Endothelial cell (in vitro differentiated cells): ENCODE measurements at regions not wholly inside any gene's neighbourhood (a gene's known extent, or its start where the extent isn't known, plus 50 kb on each side); places are given as distances from the start of the nearest gene placed in this dataset.

Experiments used
- DNase-seq: peaks from one replicate; pipeline ENCODE4 v3.0.0; 2021; ENCODE audit warnings: low spot score
- H3K27ac Mint-ChIP-seq: one replicate; pipeline ENCODE4 v1.8.0; 2021; ENCODE audit warnings: mixed read lengths, inconsistent platforms; ENCODE audit not compliant: unreplicated experiment
- H3K27me3 Mint-ChIP-seq: one replicate; pipeline ENCODE4 v1.8.0; 2021; ENCODE audit warnings: mild to moderate bottlenecking, moderate library complexity, mixed read lengths, inconsistent platforms; ENCODE audit not compliant: unreplicated experiment
- H3K36me3 Mint-ChIP-seq: one replicate; pipeline ENCODE4 v1.8.0; 2021; ENCODE audit warnings: mild to moderate bottlenecking, low read depth, mixed read lengths, inconsistent platforms; ENCODE audit not compliant: unreplicated experiment
- H3K4me1 Mint-ChIP-seq: one replicate; pipeline ENCODE4 v1.8.0; 2021; ENCODE audit warnings: mild to moderate bottlenecking, mixed read lengths, inconsistent platforms; ENCODE audit not compliant: unreplicated experiment
- H3K4me3 Mint-ChIP-seq: one replicate; pipeline ENCODE4 v1.8.0; 2021; ENCODE audit warnings: mild to moderate bottlenecking, mixed read lengths, inconsistent platforms; ENCODE audit not compliant: unreplicated experiment
- H3K9me3 Mint-ChIP-seq: one replicate; pipeline ENCODE4 v1.8.0; 2021; ENCODE audit warnings: mixed read lengths, inconsistent platforms; ENCODE audit not compliant: unreplicated experiment
- TF ChIP-seq, protein P1 (sequence below): fragments of 200-600 bp; sonication (generic); IDR thresholded peaks from one replicate; pipeline ENCODE4 v1.5.0; 2021; ENCODE audit warnings: antibody characterized with exemption; ENCODE audit not compliant: unreplicated experiment

DNA sequence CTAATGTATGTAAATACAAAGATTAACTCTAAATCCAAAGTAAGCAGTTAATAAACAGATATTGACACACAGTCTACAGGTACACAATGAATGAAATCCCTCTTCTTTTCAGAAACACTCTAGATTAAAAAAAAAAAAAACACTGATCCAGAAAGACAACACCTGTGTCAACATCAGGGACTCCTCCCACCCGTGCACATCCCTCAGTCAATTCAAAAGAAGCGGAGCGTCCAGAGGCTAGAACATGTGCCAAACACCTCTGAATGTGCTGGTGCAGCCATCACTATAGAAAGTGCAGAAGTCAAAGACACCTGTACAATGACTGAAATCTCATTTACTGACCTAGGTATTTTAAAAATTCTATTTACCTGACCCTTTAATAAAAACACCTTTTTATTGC, 622.6 kb upstream of the ID2 start:
- no peaks in the 10 kb centered on the region for H3K36me3 Mint-ChIP-seq
- DNase-seq: no peak
- no peaks in the 10 kb centered on the region for H3K9me3 Mint-ChIP-seq
- no peak overlapping the region for H3K27ac Mint-ChIP-seq
- TF ChIP-seq, protein P1, sequence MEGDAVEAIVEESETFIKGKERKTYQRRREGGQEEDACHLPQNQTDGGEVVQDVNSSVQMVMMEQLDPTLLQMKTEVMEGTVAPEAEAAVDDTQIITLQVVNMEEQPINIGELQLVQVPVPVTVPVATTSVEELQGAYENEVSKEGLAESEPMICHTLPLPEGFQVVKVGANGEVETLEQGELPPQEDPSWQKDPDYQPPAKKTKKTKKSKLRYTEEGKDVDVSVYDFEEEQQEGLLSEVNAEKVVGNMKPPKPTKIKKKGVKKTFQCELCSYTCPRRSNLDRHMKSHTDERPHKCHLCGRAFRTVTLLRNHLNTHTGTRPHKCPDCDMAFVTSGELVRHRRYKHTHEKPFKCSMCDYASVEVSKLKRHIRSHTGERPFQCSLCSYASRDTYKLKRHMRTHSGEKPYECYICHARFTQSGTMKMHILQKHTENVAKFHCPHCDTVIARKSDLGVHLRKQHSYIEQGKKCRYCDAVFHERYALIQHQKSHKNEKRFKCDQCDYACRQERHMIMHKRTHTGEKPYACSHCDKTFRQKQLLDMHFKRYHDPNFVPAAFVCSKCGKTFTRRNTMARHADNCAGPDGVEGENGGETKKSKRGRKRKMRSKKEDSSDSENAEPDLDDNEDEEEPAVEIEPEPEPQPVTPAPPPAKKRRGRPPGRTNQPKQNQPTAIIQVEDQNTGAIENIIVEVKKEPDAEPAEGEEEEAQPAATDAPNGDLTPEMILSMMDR: no peak
- H3K27me3 Mint-ChIP-seq: no peaks in the 10 kb centered on the region
- H3K4me1 Mint-ChIP-seq: no peaks in the 10 kb centered on the region
- H3K4me3 Mint-ChIP-seq: no peak overlapping the region

DNA sequence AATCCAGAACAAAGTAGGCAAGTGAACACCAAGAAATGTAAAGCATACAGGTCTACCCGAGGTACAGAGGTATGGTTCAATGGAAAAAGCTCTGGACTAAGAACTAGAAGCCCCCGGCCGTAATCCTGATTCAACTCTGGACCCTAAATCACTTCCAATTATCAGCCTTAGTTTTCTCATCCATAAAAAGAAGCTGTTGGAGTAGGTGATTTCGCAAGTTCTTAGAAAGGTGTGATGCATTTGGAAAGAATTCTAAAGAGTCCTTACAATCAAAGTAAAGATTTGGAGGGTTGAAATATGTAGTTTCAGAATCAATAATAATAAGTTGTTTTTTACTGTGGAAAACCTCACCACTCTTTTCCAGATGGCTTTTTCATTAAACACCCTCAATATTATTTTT, 622.1 kb upstream of the ID2 start:
- no peak overlapping the region for H3K4me3 Mint-ChIP-seq
- H3K4me1 Mint-ChIP-seq: no peaks in the 10 kb centered on the region
- H3K27ac Mint-ChIP-seq: no peak overlapping the region
- no peaks in the 10 kb centered on the region for H3K36me3 Mint-ChIP-seq
- H3K9me3 Mint-ChIP-seq: no peaks in the 10 kb centered on the region
- TF ChIP-seq, protein P1: no peak
- no peaks in the 10 kb centered on the region for H3K27me3 Mint-ChIP-seq
- DNase-seq: no peak

DNA sequence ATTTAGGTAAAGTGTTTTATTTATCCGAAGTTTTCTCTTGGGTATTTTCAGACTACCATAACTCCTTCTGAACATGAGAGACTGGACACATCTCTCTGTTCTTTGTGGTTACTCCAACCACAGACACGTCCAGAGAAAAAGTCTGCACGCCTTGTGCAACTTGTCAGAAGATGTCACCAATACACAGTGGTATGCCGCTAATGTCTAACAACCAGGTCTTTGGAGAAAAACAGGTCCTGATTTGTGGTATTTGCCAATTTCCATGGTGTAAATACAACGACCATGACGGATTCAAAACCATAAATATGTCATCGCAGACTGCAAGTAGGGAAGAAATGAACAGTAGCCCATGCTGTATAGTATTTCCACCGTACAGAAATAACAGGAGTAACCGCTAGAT, 620.6 kb upstream of the ID2 start:
- no peaks in the 10 kb centered on the region for H3K9me3 Mint-ChIP-seq
- no peaks in the 10 kb centered on the region for H3K4me1 Mint-ChIP-seq
- H3K4me3 Mint-ChIP-seq: no peak overlapping the region
- H3K27ac Mint-ChIP-seq: no peak overlapping the region
- no peak for DNase-seq
- TF ChIP-seq, protein P1: no peak
- H3K36me3 Mint-ChIP-seq: no peaks in the 10 kb centered on the region
- H3K27me3 Mint-ChIP-seq: no peaks in the 10 kb centered on the region

DNA sequence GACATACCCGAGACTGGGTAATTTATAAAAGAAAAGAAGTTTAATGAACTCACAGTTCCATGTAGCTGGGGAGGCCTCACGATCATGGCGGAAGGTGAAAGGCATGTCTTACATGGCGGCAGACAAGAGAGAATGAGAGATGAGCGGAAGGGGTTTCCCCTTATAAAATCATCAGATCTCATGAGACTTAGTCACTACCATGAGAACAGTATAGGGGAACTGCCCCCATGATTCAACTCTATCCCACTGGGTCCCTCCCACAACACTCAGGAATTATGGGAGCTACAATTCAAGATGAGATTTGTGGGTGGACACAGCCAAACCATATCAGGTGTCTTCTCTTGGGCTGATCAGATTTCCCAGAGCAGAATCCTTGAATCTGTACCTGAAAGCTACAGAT, 617.3 kb upstream of the ID2 start:
- Mint-ChIP-seq H3K9me3 (no peaks in the 10 kb centered on the region), H3K4me1 (no peaks in the 10 kb centered on the region), H3K36me3 (no peaks in the 10 kb centered on the region), H3K4me3 (no peak overlapping the region), H3K27ac (no peak overlapping the region), H3K27me3 (peaks cover 2% of the 10 kb centered on the region)
- TF ChIP-seq, protein P1: no peak
- no peak for DNase-seq

DNA sequence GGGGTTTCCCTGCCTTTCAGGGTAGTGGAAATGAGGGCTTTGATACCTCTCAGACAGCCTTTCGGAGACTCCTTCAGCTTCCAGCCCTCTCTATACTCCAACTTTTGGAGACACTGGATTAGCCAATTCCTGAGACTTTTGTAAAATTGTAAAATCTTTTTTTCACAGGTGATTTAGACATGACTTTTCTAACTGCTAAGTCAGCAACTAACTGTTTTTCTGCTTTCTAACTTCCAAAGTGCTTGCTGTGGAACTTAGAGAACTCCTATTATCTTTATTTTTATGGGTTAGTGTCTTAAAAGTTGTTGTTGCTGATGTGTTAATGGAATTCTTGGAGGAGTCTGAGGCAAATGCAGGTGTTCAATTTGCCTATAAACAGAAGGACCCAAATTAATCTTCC, 616.7 kb upstream of the ID2 start:
- H3K27me3 Mint-ChIP-seq: peaks cover 2% of the 10 kb centered on the region
- H3K4me1 Mint-ChIP-seq: no peaks in the 10 kb centered on the region
- no peak overlapping the region for H3K27ac Mint-ChIP-seq
- DNase-seq: no peak
- no peaks in the 10 kb centered on the region for H3K9me3 Mint-ChIP-seq
- H3K36me3 Mint-ChIP-seq: no peaks in the 10 kb centered on the region
- TF ChIP-seq, protein P1: no peak
- H3K4me3 Mint-ChIP-seq: no peak overlapping the region
